Activated naive CD4-positive, alpha-beta T cell treated with anti-CD3 and anti-CD28 coated beads, Interleukin-2, amount 10 ng/mL, durations not matched to agents 7 days and 5 days (primary cell): ENCODE measurements at regions not wholly inside any gene's neighbourhood (a gene's known extent, or its start where the extent isn't known, plus 50 kb on each side); places are given as distances from the start of the nearest gene placed in this dataset.

Experiments used
- CTCF ChIA-PET: fragments of 350-600 bp; sonication (Branson Sonifier 250); formaldehyde crosslinking; loops from one replicate; lab custom pipeline; 2021; ENCODE audit warnings: antibody characterized with exemption; lab: Charles Lee
- DNase-seq: peaks from one replicate; pipeline ENCODE4 v3.0.0-alpha.2; 2020
- H3K27ac Mint-ChIP-seq: one replicate; pipeline ENCODE4 v1.8.0; 2021; ENCODE audit warnings: mild to moderate bottlenecking, moderate library complexity, mixed read lengths
- H3K27me3 Mint-ChIP-seq: one replicate; pipeline ENCODE4 v1.8.0; 2021; ENCODE audit warnings: mild to moderate bottlenecking, mixed read lengths
- H3K36me3 Mint-ChIP-seq: one replicate; pipeline ENCODE4 v1.8.0; 2021; ENCODE audit warnings: mixed read lengths
- H3K4me1 Mint-ChIP-seq: one replicate; pipeline ENCODE4 v1.8.0; 2021; ENCODE audit warnings: mixed read lengths
- H3K4me3 Mint-ChIP-seq: one replicate; pipeline ENCODE4 v1.8.0; 2021; ENCODE audit warnings: mild to moderate bottlenecking, moderate library complexity, mixed read lengths
- H3K9me3 Mint-ChIP-seq: one replicate; pipeline ENCODE4 v1.8.0; 2021; ENCODE audit warnings: mixed read lengths

DNA sequence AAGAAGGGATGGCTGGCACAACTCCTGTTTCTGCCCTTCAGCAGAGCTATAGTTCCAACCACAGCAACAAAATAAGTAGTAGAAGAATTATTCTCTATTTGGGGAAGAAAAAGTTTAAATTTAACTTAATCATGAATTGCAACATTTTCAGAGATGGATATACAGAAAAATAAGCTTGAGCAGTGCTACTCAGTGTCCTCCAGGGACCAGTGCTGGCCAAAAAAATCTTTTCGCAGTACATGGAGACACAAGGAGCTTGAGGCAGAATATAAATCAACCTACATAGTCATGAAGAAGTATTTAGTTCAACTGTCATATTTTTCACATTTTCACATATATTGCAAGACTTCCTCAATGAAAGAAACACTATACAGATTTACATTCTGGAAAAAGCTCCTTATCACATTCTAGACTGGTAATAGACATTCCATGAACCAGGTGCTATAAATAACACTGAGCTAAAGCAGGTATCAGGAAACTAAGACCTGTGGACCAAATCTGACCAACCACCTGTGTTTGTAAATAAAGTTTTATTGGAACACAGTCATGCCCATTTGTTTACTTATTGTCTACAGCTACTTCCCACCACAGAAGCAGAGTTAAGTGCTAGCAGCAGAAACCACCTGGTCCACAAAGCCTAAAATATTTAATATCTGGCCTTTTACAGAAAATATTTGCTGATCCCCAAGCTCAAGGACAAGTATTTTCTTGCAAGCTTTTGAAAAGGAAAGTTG is 101.9 kb downstream of the RGS21 start:
- CTCF ChIA-PET = no interaction called here
- no peak overlapping the region for H3K27ac Mint-ChIP-seq
- no peaks in the 10 kb centered on the region for H3K27me3 Mint-ChIP-seq
- no peak overlapping the region for H3K4me3 Mint-ChIP-seq
- H3K36me3 Mint-ChIP-seq = no peaks in the 10 kb centered on the region
- H3K4me1 Mint-ChIP-seq = no peaks in the 10 kb centered on the region
- no peak for DNase-seq
- H3K9me3 Mint-ChIP-seq = no peaks in the 10 kb centered on the region

DNA sequence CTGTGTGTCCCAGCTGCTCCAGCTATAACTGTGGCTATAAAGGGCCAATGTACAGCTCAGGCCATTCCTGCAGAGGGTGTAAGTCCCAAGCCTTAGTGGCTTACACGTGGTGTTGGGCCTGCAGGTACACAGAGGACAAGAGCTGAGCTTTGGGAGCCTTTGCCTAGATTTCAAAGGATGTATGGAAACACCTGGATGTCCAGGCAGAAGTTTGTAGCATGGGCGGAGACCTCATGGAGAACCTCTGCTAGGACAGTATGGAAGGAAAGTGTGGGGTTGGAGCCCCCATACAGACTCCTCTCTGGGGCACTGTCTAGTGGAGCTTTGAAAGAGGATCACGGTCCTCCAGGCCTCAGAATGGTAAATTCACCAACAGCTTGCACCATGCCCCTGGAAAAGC is 113.9 kb downstream of the RGS21 start:
- no peaks in the 10 kb centered on the region for H3K36me3 Mint-ChIP-seq
- CTCF ChIA-PET = no interaction called here
- H3K27ac Mint-ChIP-seq = no peak overlapping the region
- no peak for DNase-seq
- H3K9me3 Mint-ChIP-seq = peaks cover 2% of the 10 kb centered on the region
- no peak overlapping the region for H3K4me3 Mint-ChIP-seq
- no peaks in the 10 kb centered on the region for H3K4me1 Mint-ChIP-seq
- H3K27me3 Mint-ChIP-seq = no peaks in the 10 kb centered on the region

DNA sequence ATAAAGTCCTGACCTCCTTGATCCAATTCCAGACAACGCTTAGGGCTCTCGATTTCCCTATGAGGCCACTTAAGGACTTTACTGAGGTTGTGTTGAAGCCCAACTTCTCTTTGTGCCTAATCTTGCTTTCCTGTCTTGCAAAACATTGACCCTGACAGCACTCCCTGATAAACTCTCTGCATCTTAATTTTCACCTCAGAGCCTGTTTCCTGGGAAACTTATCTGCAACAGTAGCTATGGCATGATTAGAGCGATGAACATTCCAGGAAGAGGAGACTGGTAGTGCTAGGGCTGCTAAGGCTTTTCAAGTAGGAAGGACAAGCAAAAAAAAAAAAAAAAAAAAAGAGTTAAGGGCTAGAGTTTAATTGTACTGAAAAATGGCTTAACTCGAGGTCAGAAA is 118.9 kb downstream of the RGS21 start:
- Mint-ChIP-seq H3K9me3 (no peaks in the 10 kb centered on the region), H3K4me3 (no peak overlapping the region), H3K4me1 (no peaks in the 10 kb centered on the region), H3K27ac (no peak overlapping the region), H3K27me3 (no peaks in the 10 kb centered on the region), H3K36me3 (no peaks in the 10 kb centered on the region)
- DNase-seq = no peak
- CTCF ChIA-PET = no interaction called here

DNA sequence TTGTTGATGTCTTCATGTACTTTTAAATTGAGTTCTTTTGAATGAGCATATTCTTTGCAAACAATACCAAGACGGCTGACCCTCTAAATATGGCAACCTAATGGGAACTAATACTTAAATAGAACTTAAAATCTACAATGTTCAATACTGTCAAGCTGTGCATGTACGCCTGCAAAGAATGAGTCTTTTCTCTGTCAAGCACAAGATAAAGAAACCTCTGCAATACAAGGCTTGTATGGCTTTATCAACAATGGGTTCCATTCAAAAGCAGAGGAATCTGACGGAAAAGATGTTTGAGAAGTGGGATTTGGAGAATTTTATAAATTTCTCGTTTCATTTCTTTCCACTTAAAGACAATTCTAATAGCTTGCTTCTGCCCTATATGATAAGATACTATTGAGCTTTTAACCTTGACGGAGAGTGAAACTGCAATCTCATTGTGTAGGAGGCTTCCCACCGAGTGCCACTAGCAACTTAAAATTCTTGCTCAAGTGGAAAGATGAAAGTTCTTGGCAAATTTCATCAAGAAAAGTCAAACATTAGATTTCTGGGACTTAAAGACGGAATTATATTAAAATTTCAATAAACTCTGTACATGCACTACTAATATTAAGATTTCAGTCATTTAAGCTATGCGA is 119.8 kb downstream of the RGS21 start:
- Mint-ChIP-seq H3K36me3 (no peaks in the 10 kb centered on the region), H3K4me3 (no peak overlapping the region), H3K4me1 (no peaks in the 10 kb centered on the region), H3K27me3 (no peaks in the 10 kb centered on the region), H3K27ac (no peak overlapping the region), H3K9me3 (no peaks in the 10 kb centered on the region)
- CTCF ChIA-PET = no interaction called here
- DNase-seq = no peak

DNA sequence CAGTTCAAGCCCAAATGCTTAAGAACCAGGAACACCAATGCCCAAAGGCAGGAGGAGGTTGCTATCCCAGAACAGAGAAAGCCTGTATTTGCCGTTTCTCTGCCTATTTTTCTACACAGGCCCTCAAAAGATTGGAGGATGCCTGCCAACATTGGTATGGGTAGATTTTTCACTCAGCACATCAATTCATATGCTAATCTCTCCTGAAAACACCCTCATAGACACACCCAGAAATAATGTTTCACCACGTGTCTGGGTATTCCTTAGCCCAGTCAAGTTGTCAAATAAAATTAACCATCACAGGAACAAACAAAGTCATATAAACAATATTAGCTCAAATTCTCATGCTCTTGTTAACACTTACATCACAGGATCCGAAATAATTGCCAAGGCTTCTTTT is 121.9 kb downstream of the RGS21 start:
- Mint-ChIP-seq H3K4me1 (no peaks in the 10 kb centered on the region), H3K36me3 (no peaks in the 10 kb centered on the region), H3K9me3 (no peaks in the 10 kb centered on the region), H3K27me3 (no peaks in the 10 kb centered on the region), H3K27ac (no peak overlapping the region), H3K4me3 (no peak overlapping the region)
- CTCF ChIA-PET = no interaction called here
- no peak for DNase-seq

DNA sequence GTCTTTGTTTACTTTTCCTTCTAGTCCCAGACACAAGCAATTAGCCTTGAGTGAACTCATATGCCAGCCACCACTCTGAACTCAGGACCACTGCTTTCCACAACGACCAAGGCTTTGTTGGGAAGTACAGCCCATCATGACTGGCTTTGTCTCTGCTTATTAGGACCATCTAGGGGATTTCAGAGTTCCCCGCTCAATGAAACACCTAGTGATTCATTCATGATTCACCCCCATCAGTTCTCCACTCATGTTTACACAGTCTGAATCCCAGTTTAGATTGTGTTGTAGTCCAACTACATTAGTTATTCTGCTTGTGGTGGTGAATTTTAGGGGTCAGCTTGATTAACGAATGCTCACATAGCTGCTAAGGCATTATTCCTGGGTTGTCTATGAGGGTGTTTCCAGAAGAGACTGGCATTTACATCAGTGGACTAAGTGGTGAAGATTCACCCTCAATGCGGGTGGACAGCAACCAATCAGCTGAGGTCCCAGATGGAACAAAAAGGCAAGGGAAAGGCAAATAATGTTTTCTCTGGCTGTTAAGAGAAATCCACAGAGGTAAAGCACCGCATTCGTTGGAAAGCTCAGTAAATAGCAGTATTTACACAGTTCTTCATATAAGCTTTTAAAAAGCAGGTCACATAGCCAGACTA is 122.7 kb downstream of the RGS21 start:
- Mint-ChIP-seq H3K27ac (no peak overlapping the region), H3K4me1 (no peaks in the 10 kb centered on the region), H3K36me3 (no peaks in the 10 kb centered on the region), H3K27me3 (no peaks in the 10 kb centered on the region), H3K4me3 (no peak overlapping the region), H3K9me3 (no peaks in the 10 kb centered on the region)
- CTCF ChIA-PET = no interaction called here
- DNase-seq = no peak

DNA sequence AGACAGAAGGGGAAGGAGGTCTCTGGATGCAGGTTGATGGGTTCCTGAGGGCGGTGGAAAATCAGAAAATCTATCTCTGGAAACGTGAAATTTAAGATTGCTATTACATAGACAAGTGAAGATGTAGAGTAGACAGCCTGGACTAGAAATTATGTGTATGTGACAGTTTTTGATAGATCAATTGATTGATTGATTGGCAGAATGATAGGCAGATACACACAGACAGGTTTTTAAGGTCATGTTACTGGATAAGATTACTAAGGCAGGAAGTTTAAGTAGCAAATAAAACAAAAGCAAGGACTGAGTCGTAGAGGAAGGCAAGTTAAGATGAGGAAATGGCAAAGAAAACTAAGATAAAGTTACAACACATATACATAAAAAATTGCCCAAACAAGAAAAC is 124.7 kb downstream of the RGS21 start:
- no peak for DNase-seq
- Mint-ChIP-seq H3K27me3 (no peaks in the 10 kb centered on the region), H3K27ac (no peak overlapping the region), H3K4me1 (no peaks in the 10 kb centered on the region), H3K4me3 (no peak overlapping the region), H3K9me3 (no peaks in the 10 kb centered on the region), H3K36me3 (no peaks in the 10 kb centered on the region)
- CTCF ChIA-PET = no interaction called here

DNA sequence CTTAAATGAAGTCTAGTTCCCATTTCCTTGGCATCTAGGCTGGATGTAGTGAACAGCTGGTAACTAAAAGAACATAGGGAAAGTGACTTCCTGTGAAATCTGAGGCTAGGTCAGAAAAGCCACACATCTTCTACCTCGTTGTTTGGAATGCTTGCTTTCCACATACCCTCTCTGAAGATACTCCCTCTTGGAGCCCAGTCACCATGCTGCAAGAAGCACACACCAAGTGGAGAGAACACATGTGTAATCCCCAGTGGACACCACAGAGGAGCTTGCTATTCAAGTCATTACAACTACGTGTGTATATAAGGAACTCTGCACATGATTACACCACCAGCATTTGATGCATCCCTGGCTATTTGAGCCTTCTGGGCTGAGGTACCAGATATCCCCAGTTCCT is 125.9 kb downstream of the RGS21 start:
- no peak overlapping the region for H3K4me3 Mint-ChIP-seq
- no peaks in the 10 kb centered on the region for H3K27me3 Mint-ChIP-seq
- H3K4me1 Mint-ChIP-seq = no peaks in the 10 kb centered on the region
- no peaks in the 10 kb centered on the region for H3K36me3 Mint-ChIP-seq
- H3K9me3 Mint-ChIP-seq = no peaks in the 10 kb centered on the region
- DNase-seq = no peak
- H3K27ac Mint-ChIP-seq = no peak overlapping the region
- CTCF ChIA-PET = interaction anchor here (1.1 kb wide), 1 partner anchor 18 kb away, joined by 3 read pairs; no protein-coding TSS in a partner anchor

DNA sequence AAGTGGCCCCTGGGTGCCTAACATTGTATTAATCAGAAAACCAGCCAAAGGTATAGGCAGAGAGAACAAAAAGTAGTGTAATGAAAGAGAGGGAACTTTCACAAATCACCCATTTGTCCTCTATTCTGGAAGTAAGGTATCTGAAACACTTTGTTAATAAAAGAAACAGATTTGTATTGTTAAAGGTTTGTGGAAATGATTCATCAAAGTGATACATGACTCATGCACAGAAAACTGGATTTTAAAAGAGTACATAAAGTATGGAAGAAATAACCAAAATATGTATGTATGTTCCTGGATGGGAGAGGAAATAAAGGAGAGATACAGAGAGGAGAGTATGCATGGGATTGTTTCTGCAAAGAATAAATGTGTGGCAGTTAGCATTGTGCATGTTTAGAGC is 126.8 kb downstream of the RGS21 start:
- Mint-ChIP-seq H3K4me1 (no peaks in the 10 kb centered on the region), H3K4me3 (no peak overlapping the region), H3K36me3 (no peaks in the 10 kb centered on the region), H3K27me3 (no peaks in the 10 kb centered on the region), H3K27ac (no peak overlapping the region), H3K9me3 (no peaks in the 10 kb centered on the region)
- no peak for DNase-seq
- CTCF ChIA-PET = interaction anchor here (1.3 kb wide), 1 partner anchor 9 kb away, joined by 4 read pairs; no protein-coding TSS in a partner anchor

DNA sequence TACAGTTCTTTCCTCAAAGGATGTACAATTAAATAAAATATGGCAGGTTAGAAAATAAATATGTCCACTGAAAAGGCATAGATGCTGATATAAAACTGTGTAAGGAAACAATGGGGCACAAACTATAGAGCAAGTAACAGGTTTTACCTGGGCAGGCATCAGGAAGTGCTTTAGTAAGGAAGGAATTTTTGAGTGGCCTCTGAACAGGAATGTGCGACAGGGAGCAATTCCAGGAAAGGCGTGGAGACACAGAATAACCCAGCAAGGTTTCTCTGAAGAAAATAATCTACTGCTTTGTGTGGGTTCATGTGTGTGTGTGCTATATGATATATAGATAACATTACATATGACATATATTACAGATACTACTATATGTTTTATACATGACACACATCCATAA is 128.4 kb downstream of the RGS21 start:
- no peak for DNase-seq
- CTCF ChIA-PET = no interaction called here
- Mint-ChIP-seq H3K9me3 (no peaks in the 10 kb centered on the region), H3K27me3 (peaks cover 3% of the 10 kb centered on the region), H3K4me1 (no peaks in the 10 kb centered on the region), H3K27ac (no peak overlapping the region), H3K4me3 (no peak overlapping the region), H3K36me3 (no peaks in the 10 kb centered on the region)

DNA sequence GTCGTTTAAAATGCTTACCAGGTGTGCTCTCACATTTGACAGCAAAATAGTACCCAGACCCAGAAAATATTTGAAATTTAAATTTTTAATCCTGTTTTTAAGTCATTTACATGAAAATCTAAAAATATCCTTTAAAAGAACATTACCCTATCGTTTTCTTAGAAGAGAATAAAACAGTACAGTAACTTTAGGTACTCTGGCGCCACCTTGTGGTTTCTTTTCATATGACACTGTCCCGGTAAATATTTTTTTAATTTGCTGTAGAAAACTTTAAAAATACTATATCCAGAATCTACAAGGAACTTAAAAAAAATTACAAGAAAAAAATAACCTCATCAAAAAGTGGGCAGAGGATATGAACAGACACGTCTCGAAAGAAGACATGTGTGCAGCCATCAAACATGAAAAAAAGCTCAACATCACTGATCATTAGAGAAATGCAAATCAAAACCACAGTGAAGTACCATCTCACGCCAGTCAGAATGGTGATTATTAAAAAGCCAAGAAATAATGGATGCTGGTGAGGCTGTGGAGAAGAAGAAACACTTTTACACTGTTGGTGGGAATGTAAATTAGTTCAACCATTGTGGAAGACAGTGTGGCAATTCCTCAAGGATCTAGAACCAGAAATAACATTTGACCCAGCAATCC is 129.2 kb downstream of the RGS21 start:
- no peaks in the 10 kb centered on the region for H3K4me1 Mint-ChIP-seq
- H3K27ac Mint-ChIP-seq = no peak overlapping the region
- H3K9me3 Mint-ChIP-seq = no peaks in the 10 kb centered on the region
- CTCF ChIA-PET = interaction anchor here (0.7 kb wide), 2 partner anchors 73 to 163 kb away, joined by 3 to 4 read pairs; no protein-coding TSS in a partner anchor
- peak; percentile 58 for DNase-seq
- no peak overlapping the region for H3K4me3 Mint-ChIP-seq
- H3K27me3 Mint-ChIP-seq = peaks cover 3% of the 10 kb centered on the region
- H3K36me3 Mint-ChIP-seq = no peaks in the 10 kb centered on the region

DNA sequence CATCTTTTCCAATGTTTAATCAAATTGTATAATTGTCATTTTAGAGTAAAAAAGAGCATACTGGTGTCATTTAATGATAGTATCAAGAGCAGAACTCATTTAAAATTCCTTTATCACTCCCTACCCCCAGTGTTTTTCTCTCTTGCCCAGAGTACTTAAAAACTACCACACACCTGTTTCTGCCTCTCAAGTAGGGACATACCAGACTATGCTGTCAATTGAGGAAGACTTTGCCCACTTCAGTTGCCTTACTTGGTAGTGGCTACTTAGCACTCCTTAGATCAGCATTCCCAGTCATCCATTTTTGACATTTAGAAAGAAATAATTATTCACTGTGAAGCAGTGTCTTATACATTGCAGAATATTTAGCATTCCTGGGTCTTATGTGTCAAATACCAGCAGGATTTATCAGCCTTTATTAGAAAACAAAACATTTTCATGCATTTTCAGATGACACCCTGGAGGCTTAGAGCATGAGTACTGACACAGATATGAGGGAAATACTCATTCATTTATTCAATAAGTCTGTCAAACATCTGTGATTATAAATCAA is 127.5 kb upstream of the RGS1 start:
- CTCF ChIA-PET = no interaction called here
- peaks cover 3% of the 10 kb centered on the region for H3K27me3 Mint-ChIP-seq
- no peaks in the 10 kb centered on the region for H3K9me3 Mint-ChIP-seq
- H3K4me1 Mint-ChIP-seq = no peaks in the 10 kb centered on the region
- no peak overlapping the region for H3K4me3 Mint-ChIP-seq
- H3K27ac Mint-ChIP-seq = no peak overlapping the region
- no peaks in the 10 kb centered on the region for H3K36me3 Mint-ChIP-seq
- no peak for DNase-seq

DNA sequence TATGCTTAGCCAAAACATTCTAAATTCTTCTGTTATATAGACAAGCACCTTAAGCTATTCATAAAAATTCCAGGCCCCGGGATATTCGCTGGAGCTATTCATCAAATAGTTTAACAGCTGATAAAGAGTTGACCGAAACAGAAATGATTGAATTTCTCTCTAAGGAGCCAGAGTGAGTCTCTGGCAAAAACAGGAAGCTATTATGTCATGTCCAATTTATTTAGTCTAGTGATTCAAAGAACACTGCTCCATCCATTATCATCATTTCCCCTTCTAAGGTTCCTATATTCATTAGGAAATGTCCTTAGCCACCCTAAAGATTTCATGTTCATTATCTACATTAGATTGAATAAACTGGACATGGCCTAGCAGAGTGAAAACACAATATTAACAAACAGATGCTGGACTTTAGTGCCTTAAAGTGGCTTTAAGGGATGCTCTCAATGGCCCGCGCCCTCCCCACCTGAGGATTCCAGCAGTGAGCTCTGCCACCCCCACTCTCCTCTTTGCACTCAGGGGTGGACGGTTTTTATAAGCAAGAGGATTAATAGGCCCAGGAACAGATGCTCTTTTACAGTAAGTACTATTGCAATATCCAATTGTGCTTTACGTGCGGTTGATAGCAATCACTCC is 122.1 kb upstream of the RGS1 start:
- Mint-ChIP-seq H3K27ac (no peak overlapping the region), H3K9me3 (no peaks in the 10 kb centered on the region), H3K27me3 (peaks cover 3% of the 10 kb centered on the region), H3K4me1 (no peaks in the 10 kb centered on the region), H3K36me3 (no peaks in the 10 kb centered on the region), H3K4me3 (no peak overlapping the region)
- CTCF ChIA-PET = interaction anchor here (1.1 kb wide), 1 partner anchor 9 kb away, joined by 4 read pairs; no protein-coding TSS in a partner anchor
- DNase-seq = no peak

DNA sequence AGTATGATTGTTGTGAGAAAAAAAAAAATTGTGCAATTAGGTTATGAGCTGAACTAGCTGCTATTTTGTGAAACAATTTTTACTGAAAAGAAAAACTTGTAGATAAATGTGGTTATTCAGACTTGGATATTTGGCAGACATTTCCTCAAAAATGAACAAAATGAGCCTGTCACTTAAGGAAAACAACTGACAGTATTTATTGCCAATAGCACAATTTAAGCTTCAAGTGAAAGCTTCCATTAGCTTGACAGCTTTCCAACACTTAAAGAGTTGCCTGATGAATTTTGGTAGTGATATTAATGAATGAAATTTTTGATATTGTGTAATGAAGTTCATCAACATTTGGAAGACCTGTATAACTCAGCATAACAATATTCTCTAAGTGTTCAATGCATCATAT is 116.1 kb upstream of the RGS1 start:
- Mint-ChIP-seq H3K36me3 (no peaks in the 10 kb centered on the region), H3K4me3 (no peak overlapping the region), H3K27me3 (peaks cover 6% of the 10 kb centered on the region), H3K27ac (no peak overlapping the region), H3K9me3 (no peaks in the 10 kb centered on the region), H3K4me1 (no peaks in the 10 kb centered on the region)
- CTCF ChIA-PET = no interaction called here
- DNase-seq = no peak
